Thyroid gland (tissue), 4 donors: ENCODE measurements at regions not wholly inside any gene's neighbourhood (a gene's known extent, or its start where the extent isn't known, plus 50 kb on each side); places are given as distances from the start of the nearest gene placed in this dataset.

Experiments
- POLR2A ChIP-seq, 2 donors: fragments of 450-650 bp; IDR thresholded peaks; one replicate each; pipeline ENCODE4 v1.6.1; 2017; ENCODE audit warnings: antibody characterized with exemption in 2 of 2, mild to moderate bottlenecking in 2 of 2, moderate library complexity in 1 of 2
- TF ChIP-seq, protein P1 (sequence below), 6 experiments: fragments of 200-600 bp in 3 of 6; fragments of 450-650 bp in 3 of 6; sonication (generic) in 3 of 6; IDR thresholded peaks; one replicate each; pipeline ENCODE4 v1.5.1; 2016 to 2019; ENCODE audit warnings: antibody characterized with exemption in 6 of 6, mild to moderate bottlenecking in 2 of 6, inconsistent platforms in 1 of 6, moderate library complexity in 1 of 6

DNA sequence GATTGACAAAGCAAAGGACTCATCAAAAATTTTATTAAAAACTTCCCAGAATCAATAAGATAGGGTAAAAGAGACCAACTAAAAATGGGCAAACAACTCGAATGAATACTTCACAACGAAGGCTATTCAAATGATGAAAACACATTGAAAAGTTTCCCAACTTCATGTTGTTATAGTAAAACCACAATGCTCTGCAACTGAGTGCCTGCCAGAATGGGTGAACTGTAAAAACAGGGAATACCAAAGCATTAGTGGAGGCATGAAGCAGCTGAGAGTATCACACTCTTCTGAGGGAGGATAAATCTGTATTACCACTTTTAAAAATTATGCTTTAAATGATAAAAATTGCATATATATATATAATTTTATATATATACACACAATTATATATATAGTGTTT, 1214.7 kb downstream of the SORCS3 start:
- TF ChIP-seq, protein P1, sequence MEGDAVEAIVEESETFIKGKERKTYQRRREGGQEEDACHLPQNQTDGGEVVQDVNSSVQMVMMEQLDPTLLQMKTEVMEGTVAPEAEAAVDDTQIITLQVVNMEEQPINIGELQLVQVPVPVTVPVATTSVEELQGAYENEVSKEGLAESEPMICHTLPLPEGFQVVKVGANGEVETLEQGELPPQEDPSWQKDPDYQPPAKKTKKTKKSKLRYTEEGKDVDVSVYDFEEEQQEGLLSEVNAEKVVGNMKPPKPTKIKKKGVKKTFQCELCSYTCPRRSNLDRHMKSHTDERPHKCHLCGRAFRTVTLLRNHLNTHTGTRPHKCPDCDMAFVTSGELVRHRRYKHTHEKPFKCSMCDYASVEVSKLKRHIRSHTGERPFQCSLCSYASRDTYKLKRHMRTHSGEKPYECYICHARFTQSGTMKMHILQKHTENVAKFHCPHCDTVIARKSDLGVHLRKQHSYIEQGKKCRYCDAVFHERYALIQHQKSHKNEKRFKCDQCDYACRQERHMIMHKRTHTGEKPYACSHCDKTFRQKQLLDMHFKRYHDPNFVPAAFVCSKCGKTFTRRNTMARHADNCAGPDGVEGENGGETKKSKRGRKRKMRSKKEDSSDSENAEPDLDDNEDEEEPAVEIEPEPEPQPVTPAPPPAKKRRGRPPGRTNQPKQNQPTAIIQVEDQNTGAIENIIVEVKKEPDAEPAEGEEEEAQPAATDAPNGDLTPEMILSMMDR (IDR thresholded peaks at IDR 0.05), result no peak
- no peak for TF ChIP-seq POLR2A (IDR thresholded peaks at IDR 0.05)
